MM.1S (cell line): ENCODE measurements at regions not wholly inside any gene's neighbourhood (a gene's known extent, or its start where the extent isn't known, plus 50 kb on each side); places are given as distances from the start of the nearest gene placed in this dataset.

ENCODE experiments used
- EZH2 ChIP-seq: fragments of 300-600 bp; sonication (generic); optimal IDR thresholded peaks from 2 replicates; pipeline ENCODE3; 2017; ENCODE audit warnings: low read depth, mild to moderate bottlenecking, antibody characterized with exemption, low read length, mixed read lengths
- EZH2phosphoT487 ChIP-seq: fragments of 300-600 bp; sonication (generic); IDR thresholded peaks from 2 replicates; pipeline ENCODE4 v1.6.1; 2018; ENCODE audit warnings: antibody characterized with exemption, low read length
- TF ChIP-seq, protein P1 (sequence below): fragments of 300-600 bp; sonication (generic); IDR thresholded peaks from 2 replicates; pipeline ENCODE4 v1.5.1; 2016; ENCODE audit warnings: antibody characterized with exemption, low read length, mixed read lengths

DNA sequence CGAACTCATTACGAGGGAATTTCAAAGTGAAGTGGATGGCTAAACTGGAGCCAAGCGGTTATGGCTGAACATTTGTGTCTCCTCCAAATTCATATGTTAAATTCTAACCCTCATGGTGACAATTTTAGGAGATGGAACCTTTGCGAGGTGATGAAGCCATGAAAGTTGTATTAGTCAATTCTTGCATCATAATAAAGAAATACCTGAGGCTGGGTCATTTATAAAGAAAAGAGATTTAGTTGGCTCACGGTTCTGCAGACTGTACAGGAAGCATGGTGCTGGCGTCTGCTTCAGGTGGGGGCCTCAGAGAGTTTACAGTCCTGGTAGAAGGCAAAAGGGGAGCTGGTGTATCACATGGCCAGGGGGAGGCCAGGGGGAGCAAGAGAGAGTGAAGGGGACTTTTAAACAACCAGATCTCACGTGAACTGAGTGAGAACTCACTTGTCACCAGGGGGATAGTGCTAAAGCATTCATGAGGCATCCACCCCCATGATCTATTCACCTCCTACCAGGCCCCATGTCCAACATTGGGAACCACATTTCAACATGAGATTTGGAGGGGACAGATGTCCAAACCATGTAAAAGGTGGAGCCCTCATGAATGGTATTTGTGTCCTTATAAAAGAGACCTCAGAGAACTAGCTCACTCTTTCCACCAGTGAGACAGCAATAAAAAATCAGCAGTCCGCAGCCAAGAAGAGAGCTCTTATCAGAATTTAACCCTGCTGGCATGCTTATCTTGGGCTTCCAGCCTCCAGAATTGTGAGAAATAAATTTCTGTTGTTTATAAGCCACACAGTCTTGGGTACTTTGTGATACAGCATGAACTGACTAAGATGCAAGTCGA is 143.4 kb downstream of the MTRR start:
- no peak for TF ChIP-seq EZH2phosphoT487
- TF ChIP-seq, protein P1, sequence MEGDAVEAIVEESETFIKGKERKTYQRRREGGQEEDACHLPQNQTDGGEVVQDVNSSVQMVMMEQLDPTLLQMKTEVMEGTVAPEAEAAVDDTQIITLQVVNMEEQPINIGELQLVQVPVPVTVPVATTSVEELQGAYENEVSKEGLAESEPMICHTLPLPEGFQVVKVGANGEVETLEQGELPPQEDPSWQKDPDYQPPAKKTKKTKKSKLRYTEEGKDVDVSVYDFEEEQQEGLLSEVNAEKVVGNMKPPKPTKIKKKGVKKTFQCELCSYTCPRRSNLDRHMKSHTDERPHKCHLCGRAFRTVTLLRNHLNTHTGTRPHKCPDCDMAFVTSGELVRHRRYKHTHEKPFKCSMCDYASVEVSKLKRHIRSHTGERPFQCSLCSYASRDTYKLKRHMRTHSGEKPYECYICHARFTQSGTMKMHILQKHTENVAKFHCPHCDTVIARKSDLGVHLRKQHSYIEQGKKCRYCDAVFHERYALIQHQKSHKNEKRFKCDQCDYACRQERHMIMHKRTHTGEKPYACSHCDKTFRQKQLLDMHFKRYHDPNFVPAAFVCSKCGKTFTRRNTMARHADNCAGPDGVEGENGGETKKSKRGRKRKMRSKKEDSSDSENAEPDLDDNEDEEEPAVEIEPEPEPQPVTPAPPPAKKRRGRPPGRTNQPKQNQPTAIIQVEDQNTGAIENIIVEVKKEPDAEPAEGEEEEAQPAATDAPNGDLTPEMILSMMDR, result no peak
- no peak for TF ChIP-seq EZH2
